Lower leg skin (tissue), 4 donors: ENCODE measurements at regions not wholly inside any gene's neighbourhood (a gene's known extent, or its start where the extent isn't known, plus 50 kb on each side); places are given as distances from the start of the nearest gene placed in this dataset.

ENCODE experiments used
- DNase-seq, 2 donors: peaks; one replicate each; pipeline ENCODE4 v3.0.0-alpha.2; 2019; ENCODE audit warnings: low spot score in 2 of 2
- H3K4me3 ChIP-seq: fragments of 200-600 bp; sonication (generic); 2 replicates; pipeline ENCODE4 v1.5.1; 2017; ENCODE audit warnings: mild to moderate bottlenecking, low read depth; ENCODE audit not compliant: poor library complexity, severe bottlenecking
- CTCF ChIP-seq, 3 donors: fragments of 450-650 bp; IDR thresholded peaks; one replicate each; pipeline ENCODE4 v1.5.1; 2016; ENCODE audit warnings: antibody characterized with exemption in 3 of 3, mild to moderate bottlenecking in 3 of 3, moderate library complexity in 2 of 3
- POLR2A ChIP-seq, 2 donors: fragments of 450-650 bp; IDR thresholded peaks; one replicate each; pipeline ENCODE4 v1.6.1; 2016 to 2017; ENCODE audit warnings: antibody characterized with exemption in 2 of 2, mild to moderate bottlenecking in 1 of 2, moderate library complexity in 1 of 2
- WGBS, 2 donors: methylation state at CpG; one replicate each; pipeline ENCODE4 v1.1.5; 2018; 5-methylcytosine and 5-hydroxymethylcytosine counted together
- intact Hi-C: fragments of 100-400 bp; cut with DNase I; formaldehyde crosslinking; loops from one replicate; pipeline ENCODE4 v1.15.0; 2023; ENCODE audit warnings: low total_unique reads

GRCh38 chr2:66775730-66776422 is 341.0 kb downstream of the MEIS1 start:
- 71 to 76% methylated on average over 4 of the region's 4 CpGs for WGBS, 2 donors
- intact Hi-C loops = no loop called here
- no peak overlapping the region for H3K4me3 ChIP-seq
- no peak for DNase-seq
- TF ChIP-seq CTCF (IDR thresholded peaks at IDR 0.05) (no peak), POLR2A (IDR thresholded peaks at IDR 0.05) (no peak)

- intact Hi-C loops = no loop called here
- DNase-seq = no peak
- 38 to 51% methylated on average over 4 of the region's 4 CpGs for WGBS, 2 donors
- TF ChIP-seq CTCF (IDR thresholded peaks at IDR 0.05) (no peak), POLR2A (IDR thresholded peaks at IDR 0.05) (no peak)
- no peak overlapping the region for H3K4me3 ChIP-seq
Observed at GRCh38 chr2:66781804-66782203, 346.9 kb downstream of the MEIS1 start.

- intact Hi-C loops = no loop called here
- WGBS, 2 donors = 59 to 68% methylated on average over 7 of the region's 7 CpGs
- no peak for TF ChIP-seq POLR2A (IDR thresholded peaks at IDR 0.05)
- TF ChIP-seq CTCF (IDR thresholded peaks at IDR 0.05) = no peak
- no peak overlapping the region for H3K4me3 ChIP-seq
- no peak for DNase-seq
Observed at GRCh38 chr2:66782780-66783361, 347.9 kb downstream of the MEIS1 start.

- intact Hi-C loops = no loop called here
- TF ChIP-seq CTCF (IDR thresholded peaks at IDR 0.05) = no peak
- no peak for DNase-seq
- H3K4me3 ChIP-seq = no peak overlapping the region
- 52 to 64% methylated on average over 5 of the region's 5 CpGs for WGBS, 2 donors
Observed at GRCh38 chr2:66789741-66790140, 354.8 kb downstream of the MEIS1 start.

GRCh38 chr2:66790651-66791181 is 355.8 kb downstream of the MEIS1 start:
- intact Hi-C loops = no loop called here
- no peak overlapping the region for H3K4me3 ChIP-seq
- WGBS, 2 donors = 39 to 43% methylated on average over 1 of the region's 1 CpG
- no peak for DNase-seq
- TF ChIP-seq POLR2A (IDR thresholded peaks at IDR 0.05) = no peak
- TF ChIP-seq CTCF (IDR thresholded peaks at IDR 0.05) = no peak
